Inflammatory macrophage treated with lipopolysaccharide for 4 hours (primary cell): ENCODE measurements at regions not wholly inside any gene's neighbourhood (a gene's known extent, or its start where the extent isn't known, plus 50 kb on each side); places are given as distances from the start of the nearest gene placed in this dataset.

ENCODE experiments used
- DNase-seq: peaks from one replicate; pipeline ENCODE4 v3.0.0-alpha.2; 2020

- DNase-seq: no peak
These were observed 143.4 kb upstream of the PKDCC start for GRCh38 chr2:41904459-41904858.

- no peak for DNase-seq
These were observed 142.1 kb upstream of the PKDCC start for GRCh38 chr2:41905597-41906337.

GRCh38 chr2:41906338-41906725 is 141.5 kb upstream of the PKDCC start:
- no peak for DNase-seq

DNA sequence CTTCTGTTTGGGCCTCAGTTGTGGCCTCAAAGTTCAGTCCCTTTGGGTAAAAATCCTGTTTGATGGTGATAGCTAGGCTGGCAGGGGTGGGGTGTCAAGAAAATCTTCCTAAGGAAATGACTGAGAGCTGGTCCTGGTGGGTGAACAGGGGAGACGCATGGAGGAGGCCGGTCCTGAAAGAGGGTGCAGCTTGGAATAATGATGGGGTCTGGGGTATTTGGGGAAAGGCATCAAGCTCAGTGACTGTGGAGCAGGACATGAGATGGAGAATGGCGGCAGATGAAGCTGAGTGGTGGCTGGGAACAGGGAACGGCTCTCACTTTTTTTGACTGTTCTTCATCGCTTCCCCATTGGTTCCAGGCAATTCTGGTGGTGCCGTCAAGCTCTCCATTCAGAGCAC is 140.7 kb upstream of the PKDCC start:
- no peak for DNase-seq

DNA sequence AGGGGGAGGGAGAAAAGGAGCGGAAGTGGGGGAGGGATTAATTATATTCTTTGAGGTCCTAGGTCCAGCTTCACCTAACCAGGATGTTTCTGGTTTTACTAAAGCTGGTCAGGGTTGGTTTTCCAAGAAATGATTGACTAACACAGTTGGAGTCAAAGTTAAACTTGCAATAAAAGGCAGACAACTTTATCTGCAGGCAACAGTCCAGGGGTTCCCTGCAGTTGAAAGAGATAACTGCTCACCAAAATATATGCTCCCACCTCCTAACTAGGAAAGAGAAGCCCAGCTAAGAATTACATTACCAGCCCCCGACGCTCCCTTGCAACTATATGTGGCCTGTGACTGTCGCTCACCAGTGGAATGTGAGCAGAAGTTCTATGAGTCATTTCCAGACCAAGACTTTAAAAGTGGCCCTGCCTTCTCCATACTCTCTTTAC is 140.0 kb upstream of the PKDCC start:
- no peak for DNase-seq

DNA sequence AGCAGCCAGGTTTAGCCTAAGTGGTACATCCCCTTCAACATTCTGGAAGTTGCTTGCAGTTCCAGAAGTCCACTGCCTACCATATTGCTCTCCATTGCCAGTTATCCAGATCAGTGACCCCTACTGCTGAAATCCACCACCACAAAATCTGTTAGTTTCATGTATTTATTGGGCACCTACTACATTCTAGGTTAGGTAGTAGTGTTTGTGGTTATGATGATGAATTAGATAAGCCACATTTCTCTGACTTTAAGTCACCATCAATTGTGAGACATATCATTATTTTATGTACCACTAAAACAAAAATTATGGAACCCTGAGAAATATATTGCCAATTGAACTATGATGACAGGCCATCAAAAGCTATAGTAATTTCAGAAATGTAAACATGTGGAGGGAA is 139.5 kb upstream of the PKDCC start:
- DNase-seq: no peak

DNA sequence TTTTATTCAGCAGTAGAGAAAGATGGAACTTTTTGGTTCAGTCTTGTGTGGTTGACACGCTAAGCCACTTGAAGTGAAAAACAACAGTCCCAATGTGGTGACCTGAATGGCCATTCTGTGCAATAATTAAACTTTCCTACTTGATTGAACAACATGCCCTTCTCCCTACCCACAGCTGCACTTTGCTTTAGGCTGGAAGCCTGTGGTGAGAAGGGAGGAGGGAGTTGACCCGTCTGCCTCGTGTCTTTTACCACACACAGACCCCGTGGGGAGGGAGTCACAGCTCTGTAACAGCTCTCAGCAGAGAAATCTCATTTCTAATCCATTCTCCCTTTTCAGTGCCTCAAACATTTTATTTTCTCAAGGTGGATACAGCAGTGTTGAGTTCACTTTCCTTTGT is 138.2 kb upstream of the PKDCC start:
- DNase-seq: no peak

DNA sequence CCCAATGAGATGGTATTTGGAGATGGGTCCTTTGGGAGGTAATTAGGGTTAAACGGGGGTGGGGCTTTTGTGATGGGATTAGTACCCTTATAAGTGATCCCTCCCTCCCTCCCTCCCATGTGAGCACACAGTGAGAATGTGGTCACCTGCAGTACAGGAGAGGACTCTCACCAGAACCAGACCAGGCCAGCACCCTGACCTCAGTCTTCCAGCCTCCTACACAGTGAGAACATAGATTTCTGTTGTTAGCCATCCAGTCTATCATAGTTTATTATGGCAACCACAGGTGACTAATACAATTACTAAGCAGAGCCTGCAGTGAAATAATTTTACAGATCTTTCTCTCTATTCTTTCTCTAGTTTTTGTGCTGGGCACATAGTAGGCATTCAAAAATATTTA is 137.7 kb upstream of the PKDCC start:
- no peak for DNase-seq

DNA sequence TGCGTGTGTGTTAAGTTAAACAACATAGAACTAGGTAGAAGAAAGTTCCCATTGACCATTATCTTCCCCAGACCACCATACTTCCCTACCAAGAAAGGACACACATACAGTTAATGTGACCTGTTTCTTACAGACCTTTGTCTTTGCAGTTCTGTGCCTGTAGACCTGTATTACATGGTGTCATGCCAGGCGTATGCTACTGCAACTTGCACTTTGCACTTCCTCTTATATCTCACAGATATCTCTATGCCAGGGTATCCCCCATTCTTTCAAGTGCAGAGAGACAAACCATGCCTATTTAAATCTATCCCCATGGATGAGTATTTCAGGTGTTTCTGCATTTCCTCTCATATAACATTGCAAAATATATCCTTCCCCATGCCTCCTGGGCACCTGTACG is 136.8 kb upstream of the PKDCC start:
- no peak for DNase-seq

GRCh38 chr2:41912337-41912736 is 135.5 kb upstream of the PKDCC start:
- DNase-seq: no peak

DNA sequence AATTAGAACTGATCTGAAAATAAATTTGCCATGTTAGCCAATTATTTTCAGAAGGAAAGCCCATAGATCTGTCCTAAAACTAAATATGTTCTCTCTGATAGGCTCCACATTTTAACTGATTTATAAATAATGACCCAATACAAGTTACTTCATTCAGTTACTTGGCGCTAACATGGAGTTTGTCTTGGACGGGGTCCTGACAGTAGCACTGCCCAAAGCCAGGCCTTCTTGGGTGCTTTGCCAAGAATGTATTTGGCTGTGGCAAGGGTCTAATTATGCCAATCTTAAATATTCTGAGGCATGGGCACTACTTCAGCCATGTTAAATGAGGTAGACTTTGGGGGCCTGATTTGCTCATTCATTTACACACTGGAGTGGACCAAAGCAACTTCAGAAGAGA is 135.0 kb upstream of the PKDCC start:
- no peak for DNase-seq

GRCh38 chr2:41913311-41913710 is 134.5 kb upstream of the PKDCC start:
- DNase-seq: no peak

GRCh38 chr2:41913921-41914609 is 133.8 kb upstream of the PKDCC start:
- no peak for DNase-seq

DNA sequence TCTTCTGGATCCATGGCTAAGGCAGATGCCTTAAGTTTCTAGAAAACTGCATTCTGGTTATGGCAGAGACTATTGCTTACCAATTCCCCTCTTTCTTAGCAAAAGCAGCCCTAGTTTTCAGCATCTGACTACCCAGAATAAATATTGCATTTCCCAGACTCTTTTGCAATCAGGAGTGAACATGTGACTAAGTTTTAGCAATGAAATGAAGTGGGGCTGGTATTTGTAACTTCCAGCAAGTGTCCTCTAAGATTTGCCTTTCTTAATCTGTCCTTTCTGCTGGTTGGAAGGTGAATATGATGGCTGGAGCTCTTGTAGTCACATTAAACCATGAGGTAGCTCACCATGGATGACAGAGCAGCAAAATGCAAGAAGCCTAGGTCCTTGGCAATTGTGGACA is 132.9 kb upstream of the PKDCC start:
- DNase-seq: peak; percentile 14

GRCh38 chr2:41916177-41916576 is 131.6 kb upstream of the PKDCC start:
- DNase-seq: no peak

DNA sequence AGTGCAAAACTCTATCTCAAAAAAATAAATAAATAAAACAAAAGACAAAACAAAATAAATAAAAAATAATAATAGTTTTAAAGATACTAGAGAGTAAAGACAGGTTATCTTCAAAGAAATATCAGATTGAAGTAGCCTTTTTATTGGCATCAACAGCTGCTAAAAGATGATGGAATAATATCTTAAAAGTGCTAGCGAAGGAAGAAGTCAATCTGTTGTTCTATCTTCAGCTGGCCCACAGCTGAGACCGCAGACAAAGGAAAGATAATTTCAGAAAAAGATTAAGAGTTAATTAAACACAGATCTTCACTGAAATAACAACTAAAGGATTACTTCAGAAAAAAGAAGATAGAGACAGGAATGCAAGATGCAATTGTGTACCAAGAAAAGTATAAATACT is 130.2 kb upstream of the PKDCC start:
- DNase-seq: no peak

- DNase-seq: no peak
These were observed 128.7 kb upstream of the PKDCC start for GRCh38 chr2:41919135-41919534.

DNA sequence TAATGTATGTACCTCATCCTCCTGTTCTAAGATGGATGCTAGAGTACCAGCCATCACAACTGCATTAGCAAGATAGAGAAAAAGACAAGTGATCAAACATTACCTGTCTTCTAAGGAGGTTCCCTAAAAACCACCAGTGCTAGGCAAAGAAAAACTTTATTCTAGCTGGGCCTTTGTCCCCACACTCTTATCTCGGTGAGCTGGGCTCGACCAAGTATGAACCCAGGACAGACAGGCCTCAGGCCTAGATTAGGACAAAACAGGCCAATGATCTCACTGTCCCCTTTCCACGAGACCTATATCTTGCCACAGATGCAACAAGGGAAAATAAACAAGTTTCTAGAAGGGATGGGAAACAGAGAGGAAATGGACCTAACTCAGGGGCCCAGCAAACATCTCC is 127.6 kb upstream of the PKDCC start:
- no peak for DNase-seq

DNA sequence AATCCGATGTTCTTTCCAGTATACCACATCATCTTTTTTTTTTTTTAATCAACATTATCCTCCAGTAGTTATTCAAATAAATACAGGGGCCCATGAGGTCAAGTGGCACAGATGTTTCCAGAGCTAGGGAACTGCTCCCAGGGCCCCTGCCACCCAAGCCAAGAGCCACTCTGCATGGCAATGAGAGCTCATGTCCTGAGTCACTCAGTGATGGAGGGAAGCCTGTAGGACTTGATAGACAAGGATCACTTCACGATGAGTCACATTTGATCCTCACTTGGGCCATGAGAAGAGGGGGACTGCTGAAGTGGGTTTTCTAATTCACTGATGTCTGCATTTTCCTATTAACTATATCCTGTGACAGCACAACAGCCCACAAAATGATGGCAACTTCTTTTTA is 127.0 kb upstream of the PKDCC start:
- no peak for DNase-seq

- DNase-seq: no peak
These were observed 125.6 kb upstream of the PKDCC start for GRCh38 chr2:41922177-41922576.

DNA sequence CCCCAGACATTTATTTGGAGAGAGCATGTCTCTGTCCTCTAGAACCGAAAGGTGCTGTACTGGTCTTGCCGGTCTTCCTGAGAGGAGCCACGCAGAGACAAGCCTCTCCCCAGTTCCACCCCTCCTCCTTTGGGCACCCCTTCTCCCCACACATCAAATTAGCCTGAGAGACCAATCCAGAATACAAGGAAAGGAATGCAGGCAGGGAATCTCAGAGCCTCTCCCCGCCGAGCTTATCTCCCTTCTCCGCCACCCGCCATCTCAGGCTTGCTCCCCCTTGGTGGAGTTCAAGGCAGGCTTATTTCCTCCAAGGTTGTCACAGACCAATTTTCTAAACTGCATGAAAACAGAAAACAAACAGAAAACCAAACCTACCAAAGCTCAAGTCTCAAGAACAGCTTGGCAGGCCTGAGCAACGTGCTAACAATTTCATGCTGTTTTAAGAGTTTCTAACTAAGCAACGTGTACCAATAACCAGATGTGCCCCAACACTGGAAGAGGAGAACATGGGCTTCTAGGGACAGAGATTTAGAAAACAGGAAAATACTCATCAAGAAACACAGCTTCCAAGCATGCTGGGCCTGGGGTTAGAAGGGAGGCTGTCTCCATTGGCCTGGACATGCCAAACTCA is 124.5 kb upstream of the PKDCC start:
- DNase-seq: no peak

GRCh38 chr2:41924024-41924423 is 123.8 kb upstream of the PKDCC start:
- no peak for DNase-seq

DNA sequence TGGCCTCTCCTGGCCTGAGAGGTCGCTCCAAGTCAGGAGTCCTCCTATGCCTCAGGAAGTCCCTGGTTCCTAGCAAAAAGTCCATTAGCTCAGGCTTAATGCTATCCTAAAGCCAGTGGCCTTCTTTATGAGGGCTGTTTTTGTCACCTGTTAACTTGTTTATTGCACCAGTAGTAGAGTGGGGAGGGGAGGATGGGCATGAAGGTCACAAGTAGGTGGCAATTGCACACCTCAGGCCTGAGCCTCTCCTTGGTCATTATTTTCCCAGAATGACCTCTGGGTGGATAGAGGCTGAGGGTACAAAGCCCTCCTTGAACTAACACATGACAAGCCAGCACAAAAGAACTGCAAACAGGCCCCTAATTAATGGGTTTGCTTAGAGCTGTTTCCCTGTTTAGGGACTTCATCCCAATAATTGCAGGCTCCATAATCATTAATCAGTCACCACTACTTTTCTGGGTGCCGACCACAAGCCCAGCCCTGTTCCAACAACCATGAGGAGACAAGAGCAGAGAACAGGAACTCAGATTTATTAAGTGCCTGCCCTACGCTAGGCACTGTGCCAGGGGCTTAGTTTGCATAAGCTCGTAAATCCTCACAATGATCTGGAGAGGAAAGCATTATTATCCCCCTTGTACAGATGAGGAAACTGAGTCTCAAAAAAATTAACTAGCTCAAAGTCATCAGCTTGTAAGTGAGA is 123.0 kb upstream of the PKDCC start:
- DNase-seq: no peak

DNA sequence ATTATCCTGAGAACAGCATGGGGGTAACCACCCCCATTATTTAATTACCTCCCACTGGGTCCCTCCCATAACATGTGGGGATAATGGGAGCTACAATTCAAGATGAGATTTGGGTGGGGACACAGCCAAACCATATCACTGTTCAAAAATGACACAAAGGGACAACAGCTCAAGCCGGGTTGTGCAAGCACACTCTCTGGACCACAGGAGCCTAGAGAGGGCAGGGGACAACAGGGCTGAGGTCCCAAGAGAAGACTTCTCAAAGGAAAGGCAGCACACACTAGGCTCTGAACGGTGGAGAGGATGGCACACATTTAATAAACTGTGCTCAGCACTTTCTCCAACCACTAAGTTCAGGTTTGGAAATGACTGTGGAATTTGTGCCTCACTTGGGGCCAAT is 122.1 kb upstream of the PKDCC start:
- DNase-seq: no peak
